Panc1 (cell line): ENCODE measurements at regions not wholly inside any gene's neighbourhood (a gene's known extent, or its start where the extent isn't known, plus 50 kb on each side); places are given as distances from the start of the nearest gene placed in this dataset.

Experiments used
- POLR2AphosphoS5 ChIP-seq: IDR thresholded peaks from 2 replicates; pipeline ENCODE4 v1.6.1; 2012; ENCODE audit warnings: mild to moderate bottlenecking, low read depth, low read length, moderate library complexity
- SIN3A ChIP-seq: IDR thresholded peaks from 2 replicates; pipeline ENCODE4 v1.6.1; 2012; ENCODE audit warnings: low read depth, mild to moderate bottlenecking, low read length, moderate library complexity, borderline replicate concordance; ENCODE audit not compliant: insufficient read depth
- TCF7L2 ChIP-seq: IDR thresholded peaks from 2 replicates; pipeline ENCODE4 v1.6.1; 2011; ENCODE audit warnings: mild to moderate bottlenecking, low read depth, low read length, inconsistent platforms
- TF ChIP-seq, protein P1 (sequence below): fragments of 450-650 bp; IDR thresholded peaks from 2 replicates; pipeline ENCODE4 v1.5.1; 2017; ENCODE audit warnings: mild to moderate bottlenecking

DNA sequence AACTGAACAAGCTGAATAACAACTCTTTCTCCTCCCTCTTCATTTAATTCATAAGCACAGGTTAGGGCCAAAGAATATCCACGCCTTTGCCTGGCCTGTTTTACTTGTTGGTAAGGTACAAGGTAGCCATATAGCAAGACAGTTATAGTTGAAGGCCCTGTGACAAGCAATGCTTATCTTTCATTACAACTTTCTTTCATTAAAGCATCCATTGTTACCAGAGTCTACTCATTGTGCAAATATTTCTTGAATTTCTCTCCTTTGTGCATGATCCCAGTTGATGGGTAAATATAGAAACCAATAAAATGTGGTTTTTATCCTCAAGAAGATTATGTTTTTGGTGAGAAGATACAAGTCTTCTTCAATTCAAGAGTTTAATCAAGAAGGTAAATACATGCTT, 140.2 kb downstream of the UBE2E3 start:
- TF ChIP-seq, protein P1, sequence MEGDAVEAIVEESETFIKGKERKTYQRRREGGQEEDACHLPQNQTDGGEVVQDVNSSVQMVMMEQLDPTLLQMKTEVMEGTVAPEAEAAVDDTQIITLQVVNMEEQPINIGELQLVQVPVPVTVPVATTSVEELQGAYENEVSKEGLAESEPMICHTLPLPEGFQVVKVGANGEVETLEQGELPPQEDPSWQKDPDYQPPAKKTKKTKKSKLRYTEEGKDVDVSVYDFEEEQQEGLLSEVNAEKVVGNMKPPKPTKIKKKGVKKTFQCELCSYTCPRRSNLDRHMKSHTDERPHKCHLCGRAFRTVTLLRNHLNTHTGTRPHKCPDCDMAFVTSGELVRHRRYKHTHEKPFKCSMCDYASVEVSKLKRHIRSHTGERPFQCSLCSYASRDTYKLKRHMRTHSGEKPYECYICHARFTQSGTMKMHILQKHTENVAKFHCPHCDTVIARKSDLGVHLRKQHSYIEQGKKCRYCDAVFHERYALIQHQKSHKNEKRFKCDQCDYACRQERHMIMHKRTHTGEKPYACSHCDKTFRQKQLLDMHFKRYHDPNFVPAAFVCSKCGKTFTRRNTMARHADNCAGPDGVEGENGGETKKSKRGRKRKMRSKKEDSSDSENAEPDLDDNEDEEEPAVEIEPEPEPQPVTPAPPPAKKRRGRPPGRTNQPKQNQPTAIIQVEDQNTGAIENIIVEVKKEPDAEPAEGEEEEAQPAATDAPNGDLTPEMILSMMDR, result no peak
- no peak for TF ChIP-seq SIN3A
- no peak for TF ChIP-seq POLR2AphosphoS5
- no peak for TF ChIP-seq TCF7L2
